ENCODE measurements at regions not wholly inside any gene's neighbourhood (a gene's known extent, or its start where the extent isn't known, plus 50 kb on each side); places are given as distances from the start of the nearest gene placed in this dataset.
A peak's percentile ranks its signal among the peaks of the same experiment; 100 is the strongest.

- H2AFZ ChIP-seq (ENCODE audit: low read depth, low read length), result no peak overlapping the region
- no peaks in the 10 kb centered on the region for H3K36me3 ChIP-seq (ENCODE audit: control insufficient read depth in 2 of 2, extremely low read depth in 1 of 2, insufficient read depth in 2 of 2, low read length in 2 of 2)
- no peak overlapping the region for H3K4me3 ChIP-seq (replicated peaks in 1 of 3; ENCODE audit: insufficient read depth in 1 of 3, low read depth in 1 of 3, low read length in 3 of 3)
- no peaks in the 10 kb centered on the region for H4K20me1 ChIP-seq (replicated peaks; ENCODE audit: control insufficient read depth, extremely low read depth, insufficient read depth, low read length)
- no peak overlapping the region for H3K4me2 ChIP-seq (ENCODE audit: insufficient read depth, low read length)
- peak; percentile 33 for FAIRE-seq
- no peaks in the 10 kb centered on the region for H3K27me3 ChIP-seq (ENCODE audit: control insufficient read depth in 2 of 2, insufficient read depth in 2 of 2, low read length in 2 of 2)
- ChIA-PET CTCF (interaction anchor here (2.1 kb wide), 1 partner anchor 23 kb away, joined by 5 read pairs; no protein-coding TSS in a partner anchor), POLR2A (no interaction called here)
- no peak for TF ChIP-seq GATA2 (IDR thresholded peaks at IDR 0.05; ENCODE audit: insufficient read depth, insufficient read length, low read depth, low read length)
- no peak for TF ChIP-seq POLR2A (IDR thresholded peaks at IDR 0.05; ENCODE audit: low read depth, low read length)
- no peaks in the 10 kb centered on the region for H3K9me1 ChIP-seq (replicated peaks; ENCODE audit: control insufficient read depth, extremely low read depth, insufficient read depth, low read length)
- H3K79me2 ChIP-seq (ENCODE audit: control insufficient read depth, insufficient read depth, low read length), result no peaks in the 10 kb centered on the region
- H3K4me1 ChIP-seq (ENCODE audit: control insufficient read depth, extremely low read depth, insufficient read depth, low read length), result no peaks in the 10 kb centered on the region
- dilution Hi-C loops (cut with MboI; ENCODE audit: extremely low pct_ligation_motif_present, low sequenced_read_pairs), result no loop called here
- no peak overlapping the region for H3K27ac ChIP-seq (ENCODE audit: insufficient read depth, low read depth, low read length)
- H3K9ac ChIP-seq (replicated peaks; ENCODE audit: extremely low read depth, insufficient read depth, low read length), result no peak overlapping the region
- H3K9me3 ChIP-seq (replicated peaks; ENCODE audit: control insufficient read depth, insufficient read depth, low read length), result no peaks in the 10 kb centered on the region
- intact Hi-C loops (cut with micrococcal nuclease), result no loop called here
- no TSS peak for BruUV-seq (replicated peaks)
- no peak for DNase-seq (ENCODE audit: low read depth, low spot score)
These were observed 60.3 kb upstream of the BCL2L14 start for GRCh38 chr12:12010277-12011039.

GRCh38 chr12:12011880-12012260, 58.9 kb upstream of the BCL2L14 start:
- Histone ChIP-seq H3K27ac (ENCODE audit: insufficient read depth, low read depth, low read length) (no peak overlapping the region), H3K27me3 (ENCODE audit: control insufficient read depth in 2 of 2, insufficient read depth in 2 of 2, low read length in 2 of 2) (no peaks in the 10 kb centered on the region), H3K9me1 (replicated peaks; ENCODE audit: control insufficient read depth, extremely low read depth, insufficient read depth, low read length) (no peaks in the 10 kb centered on the region), H3K4me1 (ENCODE audit: control insufficient read depth, extremely low read depth, insufficient read depth, low read length) (no peaks in the 10 kb centered on the region), H4K20me1 (replicated peaks; ENCODE audit: control insufficient read depth, extremely low read depth, insufficient read depth, low read length) (no peaks in the 10 kb centered on the region), H3K4me3 (replicated peaks in 1 of 3; ENCODE audit: insufficient read depth in 1 of 3, low read depth in 1 of 3, low read length in 3 of 3) (no peak overlapping the region), H3K4me2 (ENCODE audit: insufficient read depth, low read length) (no peak overlapping the region), H3K9me3 (replicated peaks; ENCODE audit: control insufficient read depth, insufficient read depth, low read length) (no peaks in the 10 kb centered on the region), H3K9ac (replicated peaks; ENCODE audit: extremely low read depth, insufficient read depth, low read length) (no peak overlapping the region), H3K36me3 (ENCODE audit: control insufficient read depth in 2 of 2, extremely low read depth in 1 of 2, insufficient read depth in 2 of 2, low read length in 2 of 2) (no peaks in the 10 kb centered on the region), H2AFZ (ENCODE audit: low read depth, low read length) (no peak overlapping the region), H3K79me2 (ENCODE audit: control insufficient read depth, insufficient read depth, low read length) (no peaks in the 10 kb centered on the region)
- intact Hi-C loops (cut with micrococcal nuclease), result no loop called here
- no peak for FAIRE-seq
- DNase-seq (ENCODE audit: low read depth, low spot score), result no peak
- BruUV-seq (replicated peaks), result no TSS peak
- POLR2A ChIA-PET, result no interaction called here
- dilution Hi-C loops (cut with MboI; ENCODE audit: extremely low pct_ligation_motif_present, low sequenced_read_pairs), result no loop called here
- TF ChIP-seq CTCF (IDR thresholded peaks at IDR 0.05; ENCODE audit: extremely low read depth in 1 of 2, insufficient read depth in 1 of 2, low read depth in 1 of 2, low read length in 2 of 2) (no peak), POLR2A (IDR thresholded peaks at IDR 0.05; ENCODE audit: low read depth, low read length) (no peak)
- CTCF ChIA-PET, result no interaction called here
